ENCODE measurements at regions not wholly inside any gene's neighbourhood (a gene's known extent, or its start where the extent isn't known, plus 50 kb on each side); places are given as distances from the start of the nearest gene placed in this dataset.

DNA sequence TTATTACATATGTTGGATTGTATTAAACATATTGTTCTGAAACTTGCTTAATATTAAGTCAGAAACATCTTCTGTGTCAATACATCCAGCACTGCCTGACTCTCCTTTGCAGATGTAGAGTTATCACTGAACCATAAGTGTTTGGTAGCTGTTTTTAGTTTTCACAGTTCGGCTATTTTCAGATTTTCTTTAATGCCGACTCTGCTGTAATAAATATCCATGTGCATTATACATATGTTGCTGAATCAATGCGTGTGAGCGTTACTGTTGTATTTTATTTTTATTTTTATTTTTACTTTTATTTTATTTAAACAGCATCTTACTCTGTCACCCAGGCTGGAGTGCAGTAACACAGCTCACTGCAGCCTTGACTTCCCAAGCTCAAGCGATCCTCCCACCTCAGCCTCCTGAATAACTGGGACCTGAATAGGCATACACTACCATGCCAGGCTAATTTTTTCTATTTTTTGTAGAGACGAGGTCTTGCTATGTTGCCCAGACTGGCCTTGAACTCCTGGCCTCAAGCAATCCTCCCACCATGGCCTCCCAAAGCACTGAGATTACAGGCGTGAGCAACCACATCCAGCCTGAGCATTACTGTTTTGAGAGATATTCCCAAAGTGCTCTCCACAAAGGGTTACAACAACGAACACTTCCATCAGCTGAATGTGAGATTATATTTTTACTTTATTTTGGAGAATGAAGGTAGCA, 50.7 kb upstream of the NOCT start:
- Mint-ChIP-seq H3K9me3 (ENCODE audit: low read depth) (no peaks in the 10 kb centered on the region), H3K27me3 (no peaks in the 10 kb centered on the region), H3K4me1 (no peaks in the 10 kb centered on the region), H3K27ac (no peak overlapping the region), H3K4me3 (no peak overlapping the region), H3K36me3 (ENCODE audit: low read depth) (no peaks in the 10 kb centered on the region)
- no peak for DNase-seq
- POLR2A ChIA-PET: interaction anchor here (0.6 kb wide), 1 partner anchor 21 kb away, joined by 6 read pairs; no protein-coding TSS in a partner anchor
- intact Hi-C loops (cut with DNase I, micrococcal nuclease): no loop called here
- CTCF ChIA-PET: no interaction called here
- no peak for ATAC-seq

DNA sequence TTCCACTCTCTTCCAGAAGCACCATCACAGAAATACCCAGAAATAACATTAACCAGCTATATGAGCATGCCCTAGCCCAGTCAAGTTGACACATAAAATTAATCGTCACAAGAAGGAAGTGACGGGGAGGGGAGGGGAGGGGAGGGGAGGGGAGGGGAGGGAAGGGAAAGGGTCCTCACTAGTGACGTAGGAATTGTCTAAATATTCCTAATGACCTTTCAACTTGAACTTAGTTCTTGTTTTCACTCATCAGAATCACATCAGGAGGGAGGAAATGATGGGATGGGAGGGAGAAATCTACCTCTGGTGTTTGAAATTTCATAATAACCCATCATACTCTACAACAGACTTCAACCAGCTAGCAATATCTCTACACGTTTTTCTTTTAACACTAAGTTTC, 52.2 kb upstream of the NOCT start:
- no peak for DNase-seq
- Mint-ChIP-seq H3K27ac (no peak overlapping the region), H3K4me1 (no peaks in the 10 kb centered on the region), H3K36me3 (ENCODE audit: low read depth) (no peaks in the 10 kb centered on the region), H3K27me3 (peaks cover 1% of the 10 kb centered on the region), H3K9me3 (ENCODE audit: low read depth) (no peaks in the 10 kb centered on the region), H3K4me3 (no peak overlapping the region)
- ChIA-PET POLR2A (no interaction called here), CTCF (no interaction called here)
- intact Hi-C loops (cut with DNase I, micrococcal nuclease): no loop called here
- ATAC-seq: no peak

DNA sequence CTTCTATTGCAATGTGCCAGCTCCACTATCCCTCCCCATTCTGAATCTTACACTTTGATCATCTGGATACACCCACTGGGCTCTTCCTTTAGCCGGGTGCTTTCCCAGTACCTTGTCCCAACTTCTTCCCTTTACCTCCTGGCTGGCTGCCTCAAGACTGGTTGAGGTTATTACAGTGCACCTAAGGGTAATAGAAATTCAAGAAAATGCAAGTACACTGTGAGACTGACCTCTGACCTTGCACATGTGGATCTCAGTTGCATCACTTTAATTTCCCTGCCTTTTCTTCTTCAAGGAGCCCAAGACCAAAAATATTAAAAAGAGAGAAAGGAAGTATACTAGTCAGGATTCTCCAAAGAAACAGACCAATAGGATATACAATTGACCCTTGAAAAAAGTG, 53.9 kb upstream of the NOCT start:
- H3K27ac Mint-ChIP-seq: no peak overlapping the region
- no peak overlapping the region for H3K4me3 Mint-ChIP-seq
- CTCF ChIA-PET: interaction anchor here (0.7 kb wide), 1 partner anchor 10 kb away, joined by 4 read pairs; no protein-coding TSS in a partner anchor
- intact Hi-C loops (cut with DNase I, micrococcal nuclease): no loop called here
- DNase-seq (no peak), ATAC-seq (no peak)
- no peaks in the 10 kb centered on the region for H3K9me3 Mint-ChIP-seq (ENCODE audit: low read depth)
- POLR2A ChIA-PET: interaction anchor here (0.8 kb wide), 1 partner anchor 564 kb away, joined by 3 read pairs; no protein-coding TSS in a partner anchor
- no peaks in the 10 kb centered on the region for H3K4me1 Mint-ChIP-seq
- no peaks in the 10 kb centered on the region for H3K36me3 Mint-ChIP-seq (ENCODE audit: low read depth)
- peaks cover 2% of the 10 kb centered on the region for H3K27me3 Mint-ChIP-seq

DNA sequence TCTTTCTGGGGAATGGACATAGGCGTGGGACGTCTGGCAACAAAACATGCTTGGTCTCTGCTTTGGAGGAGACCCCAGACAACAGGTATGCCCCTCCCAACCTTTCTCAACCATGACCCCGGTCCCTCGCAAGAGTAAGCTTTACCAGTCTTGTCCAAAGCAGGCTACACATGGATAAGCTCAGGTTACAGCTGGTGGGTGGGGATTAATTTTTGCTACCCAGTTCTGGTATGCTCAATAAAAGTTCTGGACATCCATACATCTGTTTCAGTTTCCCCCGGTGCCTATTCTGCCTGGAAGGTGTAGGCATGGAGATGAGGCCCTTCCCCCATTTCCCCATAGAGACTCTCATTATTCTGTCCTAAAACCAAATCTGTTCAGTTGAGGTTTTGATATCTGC, 54.5 kb upstream of the NOCT start:
- H3K9me3 Mint-ChIP-seq (ENCODE audit: low read depth): no peaks in the 10 kb centered on the region
- peaks cover 2% of the 10 kb centered on the region for H3K27me3 Mint-ChIP-seq
- H3K4me3 Mint-ChIP-seq: no peak overlapping the region
- no peaks in the 10 kb centered on the region for H3K4me1 Mint-ChIP-seq
- ChIA-PET CTCF (interaction anchor here (0.7 kb wide), 1 partner anchor 9 kb away, joined by 4 read pairs; no protein-coding TSS in a partner anchor), POLR2A (interaction anchor here (0.8 kb wide), 1 partner anchor 565 kb away, joined by 3 read pairs; no protein-coding TSS in a partner anchor)
- DNase-seq: no peak
- no peaks in the 10 kb centered on the region for H3K36me3 Mint-ChIP-seq (ENCODE audit: low read depth)
- no peak for ATAC-seq
- H3K27ac Mint-ChIP-seq: no peak overlapping the region
- intact Hi-C loops (cut with DNase I, micrococcal nuclease): no loop called here

DNA sequence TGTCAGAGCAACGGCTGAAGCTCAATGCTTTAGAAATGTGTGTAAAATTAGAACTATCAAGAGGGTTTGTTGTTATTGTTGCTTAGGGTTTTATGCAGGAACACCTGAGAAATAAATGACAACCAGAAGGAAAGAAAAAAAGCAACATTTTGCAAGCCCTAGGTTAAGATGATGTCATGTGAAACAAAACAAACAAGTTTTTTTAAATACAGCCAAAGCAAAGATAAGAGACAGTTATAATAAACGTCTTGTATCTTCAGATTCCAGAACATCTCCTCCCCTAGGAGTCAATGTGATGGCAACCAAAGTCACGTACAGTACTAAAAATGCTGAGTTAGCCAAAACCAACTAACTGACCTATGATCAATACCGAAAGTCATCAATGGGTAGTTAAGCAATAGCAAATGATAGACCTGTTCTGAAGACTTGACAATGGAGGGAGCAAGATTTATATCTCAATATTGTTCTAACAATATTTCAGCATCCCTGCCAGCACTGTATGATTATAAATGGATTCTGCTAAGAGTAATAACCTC, 55.3 kb upstream of the NOCT start:
- Mint-ChIP-seq H3K4me3 (no peak overlapping the region), H3K27ac (no peak overlapping the region), H3K36me3 (ENCODE audit: low read depth) (no peaks in the 10 kb centered on the region), H3K4me1 (no peaks in the 10 kb centered on the region), H3K9me3 (ENCODE audit: low read depth) (no peaks in the 10 kb centered on the region), H3K27me3 (peaks cover 2% of the 10 kb centered on the region)
- intact Hi-C loops (cut with DNase I, micrococcal nuclease): no loop called here
- no peak for DNase-seq
- ChIA-PET CTCF (no interaction called here), POLR2A (no interaction called here)
- ATAC-seq: no peak

DNA sequence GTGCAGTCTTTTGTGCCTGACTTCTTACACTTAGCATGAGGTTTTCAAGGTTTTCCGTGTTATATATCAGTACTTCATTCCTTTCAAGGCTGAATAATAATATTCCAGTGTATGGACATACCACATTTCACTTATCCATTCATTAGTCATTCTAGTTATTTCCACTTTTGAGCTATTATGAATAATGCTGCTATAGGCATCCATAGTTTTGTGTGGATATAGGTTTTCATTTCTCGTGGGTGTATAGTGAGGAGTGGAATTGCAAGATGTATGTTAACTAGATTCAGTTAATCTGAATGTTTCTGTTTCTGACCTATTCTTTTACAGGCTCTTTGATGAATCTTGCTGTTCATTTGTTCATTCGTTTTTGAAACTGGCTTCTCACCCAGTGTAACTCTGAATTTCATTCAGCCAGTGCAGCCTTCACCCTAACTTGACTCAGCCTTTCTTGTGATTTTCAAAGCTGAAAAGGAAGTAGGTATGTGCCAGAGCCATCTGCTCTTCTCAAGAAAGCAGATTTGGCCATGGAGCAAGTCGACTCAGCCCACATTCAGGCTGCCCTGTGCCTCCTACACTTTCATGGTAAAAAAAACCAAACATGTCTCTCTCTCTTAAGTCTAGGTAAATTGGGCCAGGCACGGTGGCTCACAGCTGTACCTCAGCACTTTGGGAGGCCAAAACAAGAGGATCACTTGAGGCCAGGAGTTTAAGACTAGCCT, 56.3 kb upstream of the NOCT start:
- no peak overlapping the region for H3K4me3 Mint-ChIP-seq
- intact Hi-C loops (cut with DNase I, micrococcal nuclease): no loop called here
- no peak for ATAC-seq
- ChIA-PET CTCF (no interaction called here), POLR2A (no interaction called here)
- peak; percentile 4 for DNase-seq
- no peaks in the 10 kb centered on the region for H3K4me1 Mint-ChIP-seq
- H3K9me3 Mint-ChIP-seq (ENCODE audit: low read depth): no peaks in the 10 kb centered on the region
- no peak overlapping the region for H3K27ac Mint-ChIP-seq
- H3K27me3 Mint-ChIP-seq: peaks cover 2% of the 10 kb centered on the region
- no peaks in the 10 kb centered on the region for H3K36me3 Mint-ChIP-seq (ENCODE audit: low read depth)

DNA sequence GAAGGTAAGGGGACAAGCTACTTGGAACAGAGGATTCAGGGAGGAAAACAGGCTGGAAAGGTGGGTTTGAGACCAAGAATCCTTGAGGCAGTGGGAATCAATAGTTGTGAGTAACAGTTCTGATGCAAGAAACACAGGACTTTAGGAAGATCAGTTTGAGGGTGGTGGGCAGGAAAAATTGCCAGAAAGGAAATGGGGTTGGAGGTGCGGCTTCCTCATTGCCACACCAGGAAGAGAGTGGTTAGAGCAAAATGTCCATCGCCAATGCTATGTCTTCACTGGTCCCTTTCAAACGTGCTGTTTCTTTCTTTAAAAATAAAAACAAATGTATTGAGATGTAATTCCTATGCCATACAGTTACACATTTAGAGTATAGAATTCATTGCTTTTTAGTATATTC, 57.1 kb upstream of the NOCT start:
- Mint-ChIP-seq H3K36me3 (ENCODE audit: low read depth) (no peaks in the 10 kb centered on the region), H3K27ac (no peak overlapping the region), H3K9me3 (ENCODE audit: low read depth) (no peaks in the 10 kb centered on the region), H3K4me1 (no peaks in the 10 kb centered on the region), H3K4me3 (no peak overlapping the region), H3K27me3 (peaks cover 2% of the 10 kb centered on the region)
- CTCF ChIA-PET: interaction anchor here (1.4 kb wide), 1 partner anchor 9 kb away, joined by 3 read pairs; no protein-coding TSS in a partner anchor
- intact Hi-C loops (cut with DNase I, micrococcal nuclease): no loop called here
- DNase-seq (no peak), ATAC-seq (no peak)
- POLR2A ChIA-PET: no interaction called here

DNA sequence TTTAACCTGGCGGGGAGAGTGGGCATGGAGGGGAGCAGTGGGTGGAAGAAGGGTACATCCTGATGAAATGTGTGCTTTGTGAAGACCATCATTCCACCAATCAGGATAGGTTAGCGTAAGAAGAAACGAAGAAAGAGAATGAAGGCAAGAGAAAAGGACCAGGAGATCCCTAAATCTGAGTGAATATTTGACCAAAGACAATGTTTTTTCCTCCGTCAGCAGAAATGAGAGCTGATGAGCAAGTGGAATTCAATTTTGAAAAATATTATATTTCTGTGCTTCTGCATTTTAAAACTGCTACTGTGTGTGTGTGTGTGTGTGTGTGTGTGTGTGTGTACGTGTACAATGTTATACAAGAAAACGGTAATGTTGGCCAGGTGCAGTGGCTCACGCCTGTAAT, 58.3 kb upstream of the NOCT start:
- Mint-ChIP-seq H3K4me3 (no peak overlapping the region), H3K4me1 (peaks cover 3% of the 10 kb centered on the region), H3K27ac (no peak overlapping the region), H3K27me3 (peaks cover 2% of the 10 kb centered on the region), H3K9me3 (ENCODE audit: low read depth) (no peaks in the 10 kb centered on the region), H3K36me3 (ENCODE audit: low read depth) (no peaks in the 10 kb centered on the region)
- DNase-seq (no peak), ATAC-seq (no peak)
- ChIA-PET POLR2A (no interaction called here), CTCF (interaction anchor here (1.4 kb wide), 1 partner anchor 8 kb away, joined by 3 read pairs; no protein-coding TSS in a partner anchor)
- intact Hi-C loops (cut with DNase I, micrococcal nuclease): no loop called here

DNA sequence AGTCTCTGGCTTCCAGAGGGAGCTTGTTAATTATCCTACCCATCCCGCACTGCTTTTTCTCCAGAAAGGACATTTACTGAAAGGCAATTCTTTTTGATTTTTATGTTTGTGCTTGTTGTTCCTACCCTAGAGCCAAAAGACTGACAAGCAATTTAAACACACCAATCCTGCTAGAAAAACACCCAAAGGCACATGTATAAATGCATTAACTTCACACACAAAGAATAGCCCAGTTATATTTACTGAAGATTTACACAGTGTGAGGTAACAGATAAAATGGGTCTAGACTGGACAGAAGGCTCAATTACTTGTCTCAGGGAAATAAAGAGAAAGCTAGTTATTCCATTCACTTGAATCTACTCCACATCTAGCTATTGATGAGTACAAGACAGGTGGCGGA, 61.2 kb upstream of the NOCT start:
- Mint-ChIP-seq H3K36me3 (ENCODE audit: low read depth) (no peaks in the 10 kb centered on the region), H3K4me3 (no peak overlapping the region), H3K4me1 (peaks cover 5% of the 10 kb centered on the region), H3K27me3 (peaks cover 2% of the 10 kb centered on the region), H3K27ac (no peak overlapping the region), H3K9me3 (ENCODE audit: low read depth) (no peaks in the 10 kb centered on the region)
- intact Hi-C loops (cut with DNase I, micrococcal nuclease): no loop called here
- DNase-seq (no peak), ATAC-seq (no peak)
- ChIA-PET CTCF (no interaction called here), POLR2A (no interaction called here)

DNA sequence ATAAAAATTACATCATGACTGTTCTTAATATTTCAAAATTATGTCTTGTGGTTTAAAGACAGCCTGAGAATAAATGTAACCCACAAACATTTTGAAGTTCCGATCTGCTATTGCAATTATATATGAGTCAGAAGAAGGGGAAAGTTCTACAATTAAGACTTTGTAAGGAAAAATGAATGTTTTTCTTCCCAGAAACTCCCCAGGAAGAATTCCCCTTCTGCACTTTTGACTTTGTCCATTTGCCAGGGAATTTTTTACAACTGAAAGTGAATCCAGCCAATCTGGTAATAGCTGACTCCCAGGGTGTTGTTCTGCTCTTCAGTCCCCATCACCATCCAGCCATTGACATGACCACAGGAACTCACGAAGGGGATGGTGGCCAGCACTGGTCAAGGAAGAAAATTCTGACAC, 61.6 kb upstream of the NOCT start:
- no peak overlapping the region for H3K4me3 Mint-ChIP-seq
- ChIA-PET CTCF (no interaction called here), POLR2A (no interaction called here)
- ATAC-seq (no peak), DNase-seq (no peak)
- H3K9me3 Mint-ChIP-seq (ENCODE audit: low read depth): no peaks in the 10 kb centered on the region
- peaks cover 5% of the 10 kb centered on the region for H3K4me1 Mint-ChIP-seq
- intact Hi-C loops (cut with DNase I, micrococcal nuclease): no loop called here
- no peak overlapping the region for H3K27ac Mint-ChIP-seq
- H3K36me3 Mint-ChIP-seq (ENCODE audit: low read depth): no peaks in the 10 kb centered on the region
- peaks cover 2% of the 10 kb centered on the region for H3K27me3 Mint-ChIP-seq

DNA sequence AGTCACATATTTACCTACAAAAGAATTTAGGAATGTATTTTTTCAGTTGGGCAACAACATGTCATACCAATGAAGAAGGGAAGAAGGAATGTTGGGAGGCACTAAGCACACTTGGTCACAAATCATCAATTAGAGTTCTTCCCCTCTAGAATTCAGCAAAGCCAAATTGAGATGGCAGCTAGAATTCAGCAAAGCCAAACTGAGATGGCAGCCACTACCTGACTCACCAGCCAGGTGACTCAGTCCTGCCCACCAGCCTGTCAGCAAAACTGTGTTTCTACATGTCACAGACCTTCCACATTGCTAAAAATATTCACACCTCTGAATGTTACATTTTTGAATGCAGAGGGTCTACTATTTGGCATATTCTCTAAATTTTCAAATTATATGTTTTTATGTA, 63.2 kb upstream of the NOCT start:
- Mint-ChIP-seq H3K9me3 (ENCODE audit: low read depth) (no peaks in the 10 kb centered on the region), H3K4me3 (no peak overlapping the region), H3K36me3 (ENCODE audit: low read depth) (no peaks in the 10 kb centered on the region), H3K4me1 (peaks cover 5% of the 10 kb centered on the region), H3K27me3 (no peaks in the 10 kb centered on the region), H3K27ac (no peak overlapping the region)
- ChIA-PET CTCF (interaction anchor here (0.5 to 1.7 kb wide), 3 partner anchors 9 to 90 kb away, joined by 4 read pairs; no protein-coding TSS in a partner anchor), POLR2A (no interaction called here)
- intact Hi-C loops (cut with DNase I, micrococcal nuclease): no loop called here
- DNase-seq (peak; percentile 73), ATAC-seq (peak; percentile 96)

DNA sequence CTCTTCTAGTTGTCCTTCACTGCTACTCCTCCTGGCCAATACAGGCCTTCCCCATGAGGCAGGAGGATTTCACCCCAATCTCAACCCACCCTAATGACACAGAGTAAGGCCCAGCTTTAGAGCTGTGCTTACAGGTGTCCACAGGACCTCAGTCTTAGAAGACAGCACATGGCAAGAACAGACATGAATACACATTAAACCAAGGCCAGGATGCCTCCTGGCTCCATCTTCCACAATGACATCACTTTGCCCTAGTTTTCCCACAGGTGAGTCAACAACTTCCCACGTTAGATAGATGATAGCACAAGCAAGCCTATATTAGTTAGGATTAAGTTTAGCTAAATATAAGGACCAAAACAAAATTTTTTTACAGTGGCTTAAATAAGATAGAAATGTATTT, 63.8 kb upstream of the NOCT start:
- no peak for DNase-seq
- Mint-ChIP-seq H3K27ac (no peak overlapping the region), H3K4me3 (no peak overlapping the region), H3K27me3 (no peaks in the 10 kb centered on the region), H3K9me3 (ENCODE audit: low read depth) (no peaks in the 10 kb centered on the region), H3K36me3 (ENCODE audit: low read depth) (no peaks in the 10 kb centered on the region), H3K4me1 (peaks cover 5% of the 10 kb centered on the region)
- CTCF ChIA-PET: interaction anchor here (0.5 to 1.7 kb wide), 2 partner anchors 10 to 12 kb away, joined by 4 read pairs; no protein-coding TSS in a partner anchor
- no peak for ATAC-seq
- intact Hi-C loops (cut with DNase I, micrococcal nuclease): no loop called here
- POLR2A ChIA-PET: no interaction called here
